ENCODE measurements at regions not wholly inside any gene's neighbourhood (a gene's known extent, or its start where the extent isn't known, plus 50 kb on each side); places are given as distances from the start of the nearest gene placed in this dataset.
A peak's percentile ranks its signal among the peaks of the same experiment; 100 is the strongest.

DNA sequence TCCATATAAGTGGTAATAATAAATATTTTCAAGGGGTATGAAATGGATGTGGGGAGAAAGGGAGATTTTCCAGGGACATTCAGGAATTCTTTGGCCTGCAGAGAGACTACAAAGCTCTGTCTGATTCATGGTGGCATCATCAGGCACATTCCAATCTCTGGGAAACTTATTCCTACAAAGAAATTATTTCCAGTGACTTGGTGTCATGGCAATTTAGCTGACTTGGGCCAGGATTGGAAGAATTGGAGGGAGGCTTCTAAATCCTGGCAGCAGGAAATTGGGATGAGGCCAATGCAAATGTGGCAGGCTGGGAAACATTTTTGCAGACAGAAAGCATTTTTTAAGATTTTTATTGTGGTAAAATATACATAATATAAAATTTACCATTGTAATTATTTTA, 204.6 kb downstream of the RTL9 start:
- DNase-seq (ENCODE audit: low read depth, low spot score): no peak
- in situ Hi-C loops (cut with HindIII; ENCODE audit: low pct_unique_long_range_greater_than_20kb, low sequenced_read_pairs): no loop called here

- peak; percentile 26 for DNase-seq (ENCODE audit: low read depth, low spot score)
- in situ Hi-C loops (cut with HindIII; ENCODE audit: low pct_unique_long_range_greater_than_20kb, low sequenced_read_pairs): no loop called here
Observed at GRCh38 chrX:110568441-110568840, 209.8 kb downstream of the RTL9 start.

DNA sequence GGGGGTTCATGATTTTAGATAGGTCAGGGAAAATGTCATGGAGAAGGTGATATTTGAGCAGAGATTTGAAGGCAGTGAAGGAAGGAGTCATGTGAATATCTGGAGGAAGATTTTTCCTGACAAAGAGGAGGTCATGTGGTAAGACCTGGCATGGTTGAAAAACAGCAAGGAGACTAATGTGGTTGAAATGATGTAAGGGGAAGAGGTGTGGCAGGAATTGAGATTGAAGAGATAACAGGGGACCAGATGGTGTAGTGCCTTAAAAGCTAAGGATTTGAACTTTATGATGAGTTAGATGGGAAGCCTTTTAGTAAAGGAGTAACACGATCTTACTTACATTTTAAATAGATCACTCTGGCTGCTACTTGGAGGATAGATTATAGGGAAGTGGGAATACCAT, 210.9 kb downstream of the RTL9 start:
- in situ Hi-C loops (cut with HindIII; ENCODE audit: low pct_unique_long_range_greater_than_20kb, low sequenced_read_pairs): no loop called here
- no peak for DNase-seq (ENCODE audit: low read depth, low spot score)

DNA sequence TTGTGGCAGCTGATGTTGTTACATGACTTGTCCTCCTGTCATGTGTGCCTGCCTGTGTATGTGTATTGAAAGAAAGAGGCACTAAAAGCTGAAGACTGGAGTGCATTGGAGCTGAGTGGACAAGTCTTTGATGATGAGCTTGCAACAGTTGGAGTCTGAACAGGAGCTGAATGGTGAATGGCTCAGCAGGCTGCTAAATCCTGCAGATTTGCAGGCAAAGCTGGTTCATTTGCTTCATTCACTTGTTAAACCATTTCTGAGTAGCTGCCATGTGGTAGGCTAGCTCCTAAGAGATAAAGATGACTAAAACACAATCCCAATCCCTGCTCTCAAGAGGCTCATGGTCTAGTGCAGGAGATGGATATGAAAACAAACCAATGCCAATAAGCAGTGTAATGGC, 217.3 kb downstream of the CHRDL1 start:
- no peak for DNase-seq (ENCODE audit: low read depth, low spot score)
- in situ Hi-C loops (cut with HindIII; ENCODE audit: low pct_unique_long_range_greater_than_20kb, low sequenced_read_pairs): no loop called here

DNA sequence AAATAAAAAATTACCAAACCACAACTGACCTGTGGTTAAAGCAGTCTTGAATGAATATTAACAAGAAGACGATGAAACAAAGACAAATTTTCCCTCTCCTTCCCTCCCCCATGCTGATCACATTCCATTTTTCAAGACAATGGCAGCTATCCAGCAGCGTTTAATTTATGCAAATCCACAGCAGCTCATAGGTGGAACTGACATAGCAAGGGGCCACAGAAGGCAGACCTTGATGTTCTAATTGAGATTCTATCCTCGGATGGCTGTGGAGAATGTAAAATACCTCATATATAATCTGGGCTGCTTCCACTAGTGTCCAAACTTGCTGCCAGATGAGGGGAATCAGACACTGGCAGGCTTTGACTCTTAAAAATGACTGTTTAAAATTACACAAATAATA, 211.5 kb downstream of the CHRDL1 start:
- no peak for DNase-seq (ENCODE audit: low read depth, low spot score)
- in situ Hi-C loops (cut with HindIII; ENCODE audit: low pct_unique_long_range_greater_than_20kb, low sequenced_read_pairs): no loop called here

- in situ Hi-C loops (cut with HindIII; ENCODE audit: low pct_unique_long_range_greater_than_20kb, low sequenced_read_pairs): no loop called here
- no peak for DNase-seq (ENCODE audit: low read depth, low spot score)
Observed at GRCh38 chrX:110588164-110588563, 207.5 kb downstream of the CHRDL1 start.

GRCh38 chrX:110588853-110589252, 206.8 kb downstream of the CHRDL1 start:
- no peak for DNase-seq (ENCODE audit: low read depth, low spot score)
- in situ Hi-C loops (cut with HindIII; ENCODE audit: low pct_unique_long_range_greater_than_20kb, low sequenced_read_pairs): no loop called here

- no peak for DNase-seq (ENCODE audit: low read depth, low spot score)
- in situ Hi-C loops (cut with HindIII; ENCODE audit: low pct_unique_long_range_greater_than_20kb, low sequenced_read_pairs): no loop called here
Observed at GRCh38 chrX:110600745-110601310, 194.8 kb downstream of the CHRDL1 start.

- in situ Hi-C loops (cut with HindIII; ENCODE audit: low pct_unique_long_range_greater_than_20kb, low sequenced_read_pairs): no loop called here
- DNase-seq (ENCODE audit: low read depth, low spot score): no peak
Observed at GRCh38 chrX:110614596-110614995, 181.0 kb downstream of the CHRDL1 start.

Measured in SK-MEL-5 (cell line).